Adipocyte (in vitro differentiated cells): ENCODE measurements at regions not wholly inside any gene's neighbourhood (a gene's known extent, or its start where the extent isn't known, plus 50 kb on each side); places are given as distances from the start of the nearest gene placed in this dataset.

Experiments
- DNase-seq: peaks from one replicate; pipeline ENCODE4 v3.0.0-alpha.2; 2015; ENCODE audit warnings: low read depth
- H3K27me3 ChIP-seq: replicated peaks from 2 replicates; pipeline ENCODE4 v1.7.0; 2013; ENCODE audit warnings: mild to moderate bottlenecking, low read length, moderate library complexity; ENCODE audit not compliant: control insufficient read depth, insufficient read depth
- H3K36me3 ChIP-seq: 2 replicates; pipeline ENCODE4 v1.7.0; 2013; ENCODE audit warnings: low read length, mild to moderate bottlenecking, moderate library complexity; ENCODE audit not compliant: control insufficient read depth, insufficient read depth, severe bottlenecking
- H3K4me1 ChIP-seq: 2 replicates; pipeline ENCODE4 v1.7.0; 2013; ENCODE audit warnings: mild to moderate bottlenecking, low read length, moderate library complexity; ENCODE audit not compliant: control insufficient read depth, insufficient read depth
- H3K4me3 ChIP-seq: 2 replicates; pipeline ENCODE4 v1.7.0; 2013; ENCODE audit warnings: mild to moderate bottlenecking, low read length, moderate library complexity
- H3K9ac ChIP-seq: 2 replicates; pipeline ENCODE4 v1.7.0; 2013; ENCODE audit warnings: mild to moderate bottlenecking, low read length, moderate library complexity
- H3K9me3 ChIP-seq: 2 replicates; pipeline ENCODE4 v1.7.0; 2013; ENCODE audit warnings: mild to moderate bottlenecking, low read length, moderate library complexity; ENCODE audit not compliant: control insufficient read depth

DNA sequence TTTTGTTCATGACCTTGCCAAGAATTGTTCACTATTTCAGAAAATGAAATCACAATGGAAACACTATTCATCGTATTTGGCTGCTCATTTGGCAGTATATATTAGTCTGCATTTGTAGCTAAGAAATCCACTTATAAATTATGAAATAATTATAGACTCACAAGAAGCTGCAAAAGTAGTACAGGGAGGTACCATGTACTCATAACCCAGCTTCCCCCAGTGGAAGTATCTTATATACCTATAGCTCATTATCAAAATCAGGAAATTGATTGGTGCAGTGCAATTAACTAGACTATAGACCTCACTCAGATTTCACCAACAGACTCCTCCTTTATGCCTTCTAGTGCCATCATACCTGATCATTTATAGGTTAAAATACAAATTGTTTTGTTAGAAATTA is 178.8 kb upstream of the VASH1 start:
- Histone ChIP-seq H3K4me1 (peaks cover 13% of the 10 kb centered on the region), H3K36me3 (no peaks in the 10 kb centered on the region), H3K9me3 (peaks cover 6% of the 10 kb centered on the region), H3K4me3 (no peak overlapping the region), H3K9ac (no peak overlapping the region), H3K27me3 (no peaks in the 10 kb centered on the region)
- no peak for DNase-seq

GRCh38 chr14:76583174-76583573 is 178.1 kb upstream of the VASH1 start:
- DNase-seq, result no peak
- Histone ChIP-seq H3K4me1 (peaks cover 13% of the 10 kb centered on the region), H3K9ac (no peak overlapping the region), H3K9me3 (peaks cover 9% of the 10 kb centered on the region), H3K4me3 (no peak overlapping the region), H3K36me3 (no peaks in the 10 kb centered on the region), H3K27me3 (no peaks in the 10 kb centered on the region)

- Histone ChIP-seq H3K4me1 (peaks cover 13% of the 10 kb centered on the region), H3K36me3 (no peaks in the 10 kb centered on the region), H3K4me3 (no peak overlapping the region), H3K9me3 (peaks cover 9% of the 10 kb centered on the region), H3K9ac (no peak overlapping the region), H3K27me3 (no peaks in the 10 kb centered on the region)
- no peak for DNase-seq
These were observed 177.5 kb upstream of the VASH1 start for GRCh38 chr14:76583805-76584204.

DNA sequence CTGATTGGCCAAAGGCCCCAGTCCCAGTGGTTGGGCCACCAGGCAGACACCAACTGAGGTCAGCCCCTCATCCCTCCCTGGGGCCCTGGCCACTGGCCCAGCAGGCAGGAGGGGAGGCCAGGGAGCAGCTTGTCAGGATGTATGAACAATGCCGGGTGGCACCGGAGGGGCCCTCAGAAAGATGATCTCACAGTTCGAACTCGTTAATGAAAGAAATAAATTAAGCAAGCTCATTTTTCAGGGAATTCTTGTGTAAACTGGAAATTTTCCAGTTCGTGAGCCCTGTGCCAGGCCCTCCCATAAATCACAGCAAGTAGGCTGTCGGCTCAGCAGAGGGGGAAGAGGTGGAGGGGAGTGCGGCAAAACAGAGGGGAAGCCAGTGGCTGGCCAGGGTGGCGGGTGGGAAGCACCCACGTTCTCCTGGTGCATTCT is 177.0 kb upstream of the VASH1 start:
- no peaks in the 10 kb centered on the region for H3K36me3 ChIP-seq
- DNase-seq, result no peak

GRCh38 chr14:76585616-76586015 is 175.7 kb upstream of the VASH1 start:
- no peak overlapping the region for H3K9ac ChIP-seq
- H3K36me3 ChIP-seq, result no peaks in the 10 kb centered on the region
- peaks cover 13% of the 10 kb centered on the region for H3K4me1 ChIP-seq
- no peak for DNase-seq
- no peaks in the 10 kb centered on the region for H3K27me3 ChIP-seq
- H3K9me3 ChIP-seq, result peaks cover 8% of the 10 kb centered on the region
- H3K4me3 ChIP-seq, result no peak overlapping the region

More for the DNA sequence above, 177.0 kb upstream of the VASH1 start:
- H3K9me3 ChIP-seq, result peaks cover 9% of the 10 kb centered on the region
- H3K9ac ChIP-seq, result no peak overlapping the region
- no peak overlapping the region for H3K4me3 ChIP-seq
- peaks cover 13% of the 10 kb centered on the region for H3K4me1 ChIP-seq
- no peaks in the 10 kb centered on the region for H3K27me3 ChIP-seq

DNA sequence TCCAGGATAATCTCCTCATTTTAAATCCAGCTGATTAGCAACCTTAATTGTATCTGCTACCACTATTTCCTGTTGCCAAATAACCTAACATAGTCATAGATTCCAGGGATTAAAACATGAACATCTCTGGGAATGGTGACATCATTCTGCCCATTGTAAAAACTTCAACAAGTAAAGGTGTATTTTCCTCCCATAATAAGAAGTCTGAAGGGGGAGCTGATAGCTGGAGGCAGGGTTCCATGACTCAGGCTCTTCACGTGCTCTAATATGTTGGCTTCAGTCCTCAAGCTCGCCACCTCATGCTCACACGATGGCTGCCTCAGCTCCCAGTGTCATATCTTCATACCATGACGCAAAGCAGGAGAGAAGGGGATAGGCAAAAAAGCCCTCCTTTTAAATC is 172.0 kb upstream of the VASH1 start:
- H3K27me3 ChIP-seq, result peaks cover 3% of the 10 kb centered on the region
- H3K9me3 ChIP-seq, result peaks cover 4% of the 10 kb centered on the region
- no peak overlapping the region for H3K4me3 ChIP-seq
- peaks cover 9% of the 10 kb centered on the region for H3K4me1 ChIP-seq
- no peak for DNase-seq
- H3K9ac ChIP-seq, result no peak overlapping the region
- no peaks in the 10 kb centered on the region for H3K36me3 ChIP-seq

DNA sequence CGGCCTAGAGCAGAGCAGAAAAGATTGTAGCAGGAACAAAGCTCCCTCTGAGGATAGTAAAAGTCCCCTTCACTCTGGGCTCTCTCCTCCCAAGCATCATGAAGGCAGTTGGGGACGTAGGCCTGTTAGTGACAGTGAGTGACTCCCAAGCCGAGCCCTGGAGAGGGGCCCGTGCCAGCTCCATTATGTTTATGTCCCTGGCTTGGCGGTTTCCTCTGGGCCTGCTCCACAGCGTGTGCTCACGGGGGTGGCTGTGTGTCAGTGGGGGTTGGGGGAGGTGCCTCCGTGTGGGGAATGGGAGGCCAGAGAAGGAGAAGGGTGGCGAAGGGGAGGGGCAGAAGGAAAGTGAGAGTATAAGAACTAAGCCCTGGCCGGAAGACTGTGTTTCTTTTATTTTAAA is 170.0 kb upstream of the VASH1 start:
- Histone ChIP-seq H3K27me3 (peaks cover 6% of the 10 kb centered on the region), H3K9ac (no peak overlapping the region), H3K9me3 (peaks cover 4% of the 10 kb centered on the region), H3K4me3 (no peak overlapping the region), H3K4me1 (peaks cover 5% of the 10 kb centered on the region), H3K36me3 (no peaks in the 10 kb centered on the region)
- no peak for DNase-seq

DNA sequence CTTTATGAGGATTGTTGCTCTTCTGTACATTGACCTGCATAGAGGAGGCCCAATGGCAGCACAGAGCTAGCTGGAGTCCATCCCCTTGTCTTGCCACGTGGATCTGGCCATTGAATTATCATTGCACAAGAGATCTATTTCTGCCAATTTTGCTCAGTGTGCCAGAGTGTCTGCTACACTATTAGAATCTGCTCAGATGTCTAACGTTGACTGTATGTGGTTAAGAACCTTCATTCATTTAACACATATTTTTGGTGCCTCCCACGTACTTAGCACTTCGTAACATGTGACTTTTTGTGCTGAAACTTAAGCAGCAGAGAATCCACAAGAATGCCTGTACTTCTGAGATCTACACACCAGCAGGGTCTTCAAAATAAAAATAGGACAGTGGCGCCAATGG is 166.0 kb upstream of the VASH1 start:
- H3K4me3 ChIP-seq, result no peak overlapping the region
- peaks cover 5% of the 10 kb centered on the region for H3K4me1 ChIP-seq
- H3K9me3 ChIP-seq, result no peaks in the 10 kb centered on the region
- H3K27me3 ChIP-seq, result peaks cover 10% of the 10 kb centered on the region
- no peaks in the 10 kb centered on the region for H3K36me3 ChIP-seq
- no peak for DNase-seq
- no peak overlapping the region for H3K9ac ChIP-seq

DNA sequence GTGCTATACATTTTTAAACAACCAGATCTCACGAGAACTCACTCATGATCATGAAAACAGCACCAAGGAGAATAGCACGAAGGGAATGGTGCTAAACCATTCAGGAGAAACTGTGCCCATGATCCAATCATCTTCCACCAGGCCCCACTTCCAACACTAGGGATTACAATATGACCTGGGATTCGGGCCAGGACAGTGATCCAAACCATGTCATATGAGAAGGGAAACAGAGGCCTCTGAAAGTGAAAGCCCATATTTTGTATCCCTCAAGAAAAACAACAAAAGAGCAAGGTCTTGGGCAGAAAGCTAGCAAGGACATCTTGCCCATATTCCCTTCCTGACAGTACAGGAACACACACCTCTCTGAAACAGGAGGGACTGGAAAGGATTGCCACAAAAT is 163.9 kb upstream of the VASH1 start:
- Histone ChIP-seq H3K4me1 (peaks cover 5% of the 10 kb centered on the region), H3K9me3 (peaks cover 4% of the 10 kb centered on the region), H3K36me3 (no peaks in the 10 kb centered on the region), H3K4me3 (no peak overlapping the region), H3K9ac (no peak overlapping the region), H3K27me3 (peaks cover 10% of the 10 kb centered on the region)
- DNase-seq, result no peak

- H3K27me3 ChIP-seq, result peaks cover 8% of the 10 kb centered on the region
- H3K4me1 ChIP-seq, result peaks cover 5% of the 10 kb centered on the region
- no peak overlapping the region for H3K9ac ChIP-seq
- no peak overlapping the region for H3K4me3 ChIP-seq
- H3K9me3 ChIP-seq, result peaks cover 4% of the 10 kb centered on the region
- DNase-seq, result no peak
- no peaks in the 10 kb centered on the region for H3K36me3 ChIP-seq
These were observed 162.1 kb upstream of the VASH1 start for GRCh38 chr14:76599141-76599540.

- H3K9me3 ChIP-seq, result peaks cover 4% of the 10 kb centered on the region
- no peaks in the 10 kb centered on the region for H3K36me3 ChIP-seq
- no peak for DNase-seq
- H3K27me3 ChIP-seq, result peaks cover 9% of the 10 kb centered on the region
- peaks cover 5% of the 10 kb centered on the region for H3K4me1 ChIP-seq
- no peak overlapping the region for H3K4me3 ChIP-seq
- no peak overlapping the region for H3K9ac ChIP-seq
These were observed 161.5 kb upstream of the VASH1 start for GRCh38 chr14:76599559-76600287.

DNA sequence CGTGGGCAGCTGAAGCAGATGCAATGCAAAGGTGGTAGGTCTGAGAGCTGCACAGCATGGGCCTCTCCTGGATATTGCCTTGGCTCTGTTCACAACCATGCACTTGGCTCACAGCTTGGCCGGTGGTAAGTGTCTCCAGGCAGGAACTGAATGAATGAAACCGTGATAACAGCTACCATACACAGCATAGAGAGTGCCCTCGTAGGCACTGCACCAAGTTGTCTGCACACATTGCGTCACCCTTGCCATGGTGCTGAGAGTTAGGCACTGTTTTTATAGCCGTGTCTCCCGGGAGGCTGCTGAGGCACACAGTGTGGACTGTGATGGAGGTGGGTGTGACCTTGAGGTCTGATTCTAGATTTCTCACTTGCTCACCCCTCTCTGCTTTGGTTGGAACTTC is 157.6 kb upstream of the VASH1 start:
- H3K36me3 ChIP-seq, result no peaks in the 10 kb centered on the region
- peaks cover 22% of the 10 kb centered on the region for H3K27me3 ChIP-seq
- H3K4me1 ChIP-seq, result no peaks in the 10 kb centered on the region
- H3K4me3 ChIP-seq, result no peak overlapping the region
- no peak overlapping the region for H3K9ac ChIP-seq
- peaks cover 4% of the 10 kb centered on the region for H3K9me3 ChIP-seq
- DNase-seq, result no peak
